ENCODE measurements at regions not wholly inside any gene's neighbourhood (a gene's known extent, or its start where the extent isn't known, plus 50 kb on each side); places are given as distances from the start of the nearest gene placed in this dataset.

DNA sequence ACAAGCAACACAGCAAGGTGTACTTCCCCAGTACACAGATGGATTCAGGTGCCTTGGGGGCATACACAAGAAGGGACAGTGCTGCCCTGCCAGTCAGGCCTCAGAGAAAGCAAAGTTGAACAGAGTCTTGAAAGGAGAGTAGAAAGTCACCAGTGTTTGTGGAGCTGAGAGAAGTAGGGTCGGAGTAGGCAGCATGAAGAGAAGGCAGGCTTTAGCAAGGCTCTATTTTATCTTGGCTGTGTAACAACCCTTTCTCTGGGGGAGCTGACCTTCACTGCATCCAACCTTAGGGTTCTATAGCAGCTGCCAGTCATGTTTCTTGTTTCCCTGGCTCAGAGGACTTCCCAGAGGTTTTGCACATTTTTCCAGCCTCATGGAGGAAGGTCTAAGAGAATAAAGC lies 77.4 kb upstream of the BLID start:
- no peak for DNase-seq

DNA sequence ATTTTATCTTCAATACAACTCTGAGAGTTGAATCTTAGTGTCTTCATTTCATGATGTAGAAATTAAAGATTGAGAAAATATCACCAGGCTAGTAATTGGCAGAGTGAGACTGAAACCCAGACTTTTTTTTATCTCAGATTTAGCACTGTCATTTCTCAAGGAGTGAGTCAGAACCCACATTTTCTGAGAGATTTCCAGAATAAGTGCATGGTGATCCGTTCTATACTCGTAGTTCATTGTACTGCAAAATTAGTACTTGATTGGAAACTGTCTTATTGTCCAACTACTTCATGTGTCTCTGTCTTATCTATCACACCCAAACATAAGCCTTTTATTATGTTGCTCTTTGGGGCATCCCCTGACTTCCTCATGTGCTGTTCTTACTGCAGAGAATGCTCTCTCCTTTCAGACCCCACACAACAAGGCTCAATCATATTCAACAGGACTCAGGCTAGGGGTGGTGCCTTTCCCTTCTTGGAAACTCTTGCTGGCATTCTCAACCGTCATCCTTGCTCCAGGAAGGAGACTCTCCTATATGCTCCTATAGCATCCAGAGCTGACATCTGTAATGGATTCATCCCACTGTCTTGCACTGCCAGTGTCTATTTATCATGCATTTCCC lies 76.7 kb upstream of the BLID start:
- peak; percentile 75 for DNase-seq

GRCh38 chr11:122190768-122191167 lies 74.8 kb upstream of the BLID start:
- no peak for DNase-seq

DNA sequence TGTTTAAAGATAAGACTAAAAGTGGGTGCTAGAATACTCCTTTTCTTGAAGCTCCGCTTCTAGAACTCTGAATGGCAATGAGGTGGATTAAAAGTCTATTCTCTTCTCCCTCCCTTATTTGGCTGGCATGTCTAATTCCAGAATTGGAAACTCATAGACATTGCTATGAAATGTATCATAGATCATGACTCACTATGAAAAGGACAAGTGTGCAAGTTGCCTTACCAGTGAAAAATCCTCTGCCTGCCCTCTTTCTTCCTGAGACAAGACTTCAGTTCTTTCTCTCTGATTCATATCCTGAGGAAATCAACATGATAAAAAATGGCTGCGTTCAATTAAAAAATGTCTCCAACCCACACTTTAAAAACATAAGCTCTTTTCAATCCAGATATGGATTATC lies 73.2 kb upstream of the BLID start:
- peak; percentile 99 for DNase-seq

DNA sequence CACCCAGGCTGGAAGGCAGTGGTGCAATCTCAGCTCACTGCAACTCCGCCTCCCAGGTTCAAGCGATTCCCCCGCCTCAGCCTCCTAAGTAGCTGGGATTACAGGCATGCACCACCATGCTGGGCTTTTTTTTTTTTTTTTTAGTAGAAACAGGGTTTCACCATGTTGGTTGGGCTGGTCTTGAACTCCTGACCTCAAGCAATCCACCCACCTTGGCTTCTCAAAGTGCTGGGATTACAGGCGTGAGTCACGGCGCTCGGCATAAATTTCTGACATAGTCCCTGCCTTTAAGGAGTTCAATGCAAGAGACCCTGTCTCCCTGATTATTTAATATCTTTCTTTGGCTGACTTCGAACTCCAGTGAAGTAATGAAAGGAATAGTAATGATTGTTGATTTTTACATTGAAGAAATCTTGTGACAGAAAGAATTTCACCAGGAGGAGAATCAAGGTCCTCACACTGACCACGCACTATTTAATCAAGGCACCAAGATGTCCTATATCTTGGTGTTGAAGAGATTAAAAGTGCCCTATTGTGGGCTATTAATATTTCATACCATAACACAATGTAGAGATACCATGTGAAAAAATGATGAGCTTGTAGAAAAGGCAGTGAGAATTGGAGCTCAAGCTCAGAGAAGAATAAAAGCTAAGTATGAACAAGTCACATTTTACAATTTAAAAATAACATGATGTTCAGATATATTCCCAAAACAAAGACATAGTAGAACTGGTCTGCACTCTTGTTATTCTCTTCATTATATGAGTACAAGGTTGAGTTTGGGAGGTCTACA lies 71.6 kb upstream of the BLID start:
- DNase-seq = no peak

GRCh38 chr11:122186439-122187080 lies 70.5 kb upstream of the BLID start:
- peak; percentile 98 for DNase-seq

- no peak for DNase-seq
Observed at GRCh38 chr11:122183933-122184332, 67.9 kb upstream of the BLID start.

- no peak for DNase-seq
Observed at GRCh38 chr11:122181893-122182292, 65.9 kb upstream of the BLID start.

DNA sequence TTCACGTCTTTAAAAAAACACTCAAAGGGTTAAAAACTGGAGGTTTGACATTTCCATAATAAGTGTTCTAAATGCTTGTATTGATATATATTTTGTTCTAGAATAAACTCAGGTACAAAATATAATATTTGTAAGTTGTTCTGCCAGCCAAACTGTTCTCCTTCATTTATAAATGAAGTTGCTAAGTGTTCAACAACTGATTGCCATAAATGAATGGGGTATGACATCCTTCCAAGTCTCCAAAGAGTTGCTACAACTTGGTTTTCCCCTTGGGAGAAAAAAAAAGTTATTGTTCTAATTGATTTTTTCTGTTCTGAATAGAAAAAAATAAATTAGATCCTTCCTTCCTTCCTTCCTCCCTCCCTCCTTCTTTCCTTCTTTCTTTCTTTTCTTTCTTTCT lies 65.4 kb upstream of the BLID start:
- no peak for DNase-seq

DNA sequence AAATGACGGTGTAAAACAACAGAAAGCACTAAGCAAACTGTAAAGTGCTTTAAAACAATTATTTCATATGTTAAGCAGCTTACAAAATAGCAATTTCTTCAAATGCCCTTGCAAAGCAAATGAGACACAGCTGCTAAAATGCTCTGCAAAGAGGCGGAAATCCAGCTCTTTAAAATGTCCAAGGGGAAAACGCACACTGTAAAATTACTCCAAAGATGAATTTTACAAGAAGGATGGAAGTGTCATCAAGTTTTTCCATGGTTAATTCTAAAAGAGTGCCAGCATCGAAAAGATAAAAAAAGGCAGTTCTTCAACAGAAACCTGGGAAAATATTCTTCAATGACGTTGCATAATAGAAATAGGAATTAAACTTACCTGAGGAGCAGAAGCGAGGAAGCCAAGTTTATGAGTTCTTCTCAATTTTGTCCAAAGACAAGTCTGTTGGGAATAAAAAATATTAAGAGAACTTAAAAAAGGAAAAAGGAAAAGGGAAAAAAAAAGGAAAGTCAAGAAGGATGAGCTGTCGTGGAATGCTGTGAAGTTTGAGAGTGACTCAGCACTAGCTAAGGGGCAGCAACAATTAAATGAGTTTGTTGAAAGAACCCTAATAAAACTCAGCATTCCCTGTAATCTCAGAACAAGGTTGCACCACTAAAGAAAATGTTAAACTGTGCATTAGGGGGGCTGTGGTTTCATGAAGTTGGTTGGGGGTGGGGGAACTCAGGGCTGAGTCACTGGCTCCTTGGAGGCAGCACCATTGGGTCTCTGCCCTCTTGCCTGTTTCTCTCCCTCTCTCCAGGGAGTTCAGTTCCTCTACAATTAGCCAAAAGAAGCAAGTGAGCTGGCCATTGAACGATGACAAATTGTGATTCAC lies 64.2 kb upstream of the BLID start:
- peak; percentile 98 for DNase-seq

GRCh38 chr11:122178795-122179194 lies 62.8 kb upstream of the BLID start:
- peak; percentile 45 for DNase-seq

DNA sequence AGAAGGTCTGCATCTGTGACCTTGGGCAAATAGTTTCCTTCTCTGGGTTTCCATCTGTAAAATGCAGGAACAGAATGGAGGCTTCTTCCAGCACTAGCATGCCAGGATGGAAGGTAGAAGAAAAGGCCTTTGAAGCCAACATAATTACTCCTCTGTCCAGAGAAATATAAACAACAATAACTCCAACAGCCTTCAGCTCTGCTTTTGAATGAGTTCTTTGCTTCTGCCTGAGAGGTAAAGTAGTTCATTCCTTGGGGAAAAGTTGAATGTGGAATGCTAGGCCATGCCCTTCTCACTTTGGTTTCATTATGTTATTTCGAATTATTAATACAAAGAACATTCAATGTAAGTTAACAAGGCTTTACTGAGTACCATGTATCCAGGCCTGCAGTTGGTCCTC lies 61.2 kb upstream of the BLID start:
- DNase-seq = no peak

- no peak for DNase-seq
Observed at GRCh38 chr11:122176651-122177050, 60.6 kb upstream of the BLID start.

- DNase-seq = peak; percentile 57
Observed at GRCh38 chr11:122175306-122175705, 59.3 kb upstream of the BLID start.

DNA sequence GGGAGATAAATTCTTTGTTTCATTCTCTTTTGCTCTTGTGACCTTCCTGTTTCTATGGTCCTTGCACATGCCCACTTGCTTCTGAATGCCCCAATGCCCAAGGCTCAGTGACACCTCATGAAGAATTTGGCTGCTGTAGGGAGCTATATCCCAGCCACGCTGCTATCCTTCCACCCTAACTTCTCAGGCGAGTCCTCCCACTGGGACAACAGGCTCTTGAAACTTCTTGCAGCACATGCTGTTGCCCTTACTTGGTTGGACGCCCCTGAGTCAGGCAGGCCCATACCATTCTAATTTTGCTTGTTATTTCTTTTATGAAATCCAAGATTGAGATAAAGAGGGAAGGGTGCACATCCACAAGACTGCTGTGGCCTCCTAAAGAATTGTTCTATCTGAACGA lies 57.6 kb upstream of the BLID start:
- DNase-seq = no peak

DNA sequence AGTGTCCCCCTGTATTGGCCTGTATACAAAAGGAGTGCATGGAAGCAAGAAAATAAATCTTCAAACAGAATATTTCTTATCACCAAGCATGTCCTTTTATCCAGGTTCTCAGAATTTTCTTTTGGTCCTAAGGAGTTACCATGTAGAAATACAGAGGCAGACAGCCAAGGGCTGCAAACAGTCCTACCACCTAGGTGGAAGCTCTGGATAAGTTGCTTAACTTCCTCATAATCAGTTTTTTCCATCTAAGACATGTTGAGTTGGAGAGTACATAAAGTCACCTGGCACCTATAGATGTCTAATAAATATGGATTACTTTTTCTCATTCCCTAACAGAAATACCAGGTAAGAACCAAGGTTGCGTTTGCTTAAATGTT lies 57.0 kb upstream of the BLID start:
- no peak for DNase-seq

DNA sequence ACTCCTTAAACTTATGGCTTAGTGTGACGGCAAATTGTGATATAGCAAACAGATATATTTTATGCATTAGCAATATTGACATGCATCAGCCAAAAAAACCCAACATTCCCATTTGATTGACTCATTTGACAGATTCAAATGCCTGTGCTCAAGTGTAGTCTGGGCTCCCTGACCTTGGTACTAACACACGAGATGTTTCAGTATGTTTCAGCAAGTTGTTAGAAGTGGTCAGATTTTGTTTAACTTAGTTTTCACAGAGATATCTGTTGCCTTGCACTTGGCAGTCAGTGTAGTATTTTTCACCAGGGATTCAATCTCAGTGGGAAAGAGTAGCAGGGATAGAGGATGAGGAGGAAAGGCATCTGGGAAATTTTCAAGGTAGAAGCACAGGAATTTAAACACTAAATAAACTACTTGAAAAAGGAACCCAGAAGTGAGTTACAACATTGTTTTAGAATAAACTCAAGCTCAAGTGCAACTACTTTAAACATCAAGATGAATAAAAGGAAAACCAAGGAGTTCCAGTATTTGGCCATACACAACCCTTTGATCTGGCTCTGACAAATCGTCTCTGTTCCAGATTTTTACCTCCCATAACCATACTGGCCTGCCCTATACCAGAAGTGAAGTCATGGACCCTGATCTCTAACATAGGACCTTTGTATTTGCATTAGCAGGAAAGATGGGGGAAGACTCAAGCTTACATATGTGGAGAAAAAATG lies 56.5 kb upstream of the BLID start:
- no peak for DNase-seq

- DNase-seq = peak; percentile 91
Observed at GRCh38 chr11:122170815-122171475, 54.9 kb upstream of the BLID start.

- DNase-seq = no peak
Observed at GRCh38 chr11:122168218-122168617, 52.2 kb upstream of the BLID start.

DNA sequence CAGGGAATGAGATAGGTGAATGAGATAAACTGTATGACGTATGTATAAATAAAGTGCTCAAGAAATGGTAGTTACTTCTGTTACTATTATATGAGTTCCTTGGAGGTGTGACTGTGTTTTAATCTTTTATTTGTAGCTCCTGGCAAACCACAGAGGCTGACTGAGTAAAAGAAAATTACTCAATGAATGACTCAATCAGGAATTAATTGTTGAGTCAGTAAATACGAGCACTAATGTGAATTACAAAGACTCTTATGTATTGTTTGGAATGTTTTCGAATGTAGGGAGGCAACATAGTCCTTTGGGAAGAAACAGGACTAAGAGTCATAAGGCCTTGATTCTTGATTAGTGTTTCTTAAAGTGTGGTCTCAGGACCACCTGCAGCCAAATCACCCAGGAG lies 51.1 kb upstream of the BLID start:
- DNase-seq = peak; percentile 89

DNA sequence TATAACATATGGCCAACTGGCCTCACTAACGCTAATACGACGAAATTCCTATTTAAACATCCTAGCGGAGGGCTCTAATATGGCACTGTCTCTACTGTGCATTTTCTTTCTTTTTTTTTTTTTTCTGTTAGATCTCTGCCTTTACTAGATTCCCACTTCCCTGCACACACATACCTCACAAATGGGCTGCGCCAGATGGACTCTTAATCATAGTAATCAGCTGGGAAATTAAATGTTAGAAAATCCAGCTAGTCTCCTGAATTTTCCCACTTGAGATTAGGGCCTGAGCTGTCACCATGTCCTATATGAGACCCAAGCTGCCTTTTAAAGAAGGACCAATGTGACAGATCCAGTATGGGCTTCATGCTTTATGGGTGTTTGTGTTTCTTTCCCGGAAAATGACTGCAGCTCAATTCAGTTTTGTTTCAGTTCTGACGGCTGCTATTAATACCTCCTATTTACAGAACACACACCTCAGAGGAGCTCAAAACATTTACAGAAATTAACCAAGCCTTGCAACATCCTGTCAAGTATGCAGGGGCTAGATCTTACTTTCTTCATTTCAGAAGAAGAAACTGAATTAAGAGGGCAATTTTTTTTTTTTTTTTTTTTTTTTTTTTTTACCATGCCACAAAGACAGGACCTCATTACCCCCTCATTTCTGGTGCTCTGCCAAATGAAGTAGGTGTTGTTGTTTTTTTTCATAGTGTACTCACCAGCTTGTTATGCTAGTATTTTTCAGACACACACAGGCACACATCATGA lies 49.8 kb upstream of the BLID start:
- no peak for DNase-seq
